Activated CD8-positive, alpha-beta memory T cell treated with anti-CD3 and anti-CD28 coated beads, Interleukin-2, amount 10 ng/mL, durations not matched to agents 7 days and 5 days (primary cell): ENCODE measurements at regions not wholly inside any gene's neighbourhood (a gene's known extent, or its start where the extent isn't known, plus 50 kb on each side); places are given as distances from the start of the nearest gene placed in this dataset.
"Not testable (repeated sequence)": the region's sequence is repeated elsewhere in the genome, so short reads cannot be mapped to it uniquely, and the experiment has no call there.

Experiments used
- ATAC-seq: fragments of 150-1000 bp; cut with Tn5 transposase; one replicate; pipeline ENCODE4 v1.10.0; 2021; ENCODE audit warnings: moderate library complexity
- CTCF ChIA-PET: fragments of 350-600 bp; sonication (Branson Sonifier 250); formaldehyde crosslinking; loops from one replicate; lab custom pipeline; 2021; ENCODE audit warnings: antibody characterized with exemption; lab: Charles Lee
- DNase-seq: peaks from one replicate; pipeline ENCODE4 v3.0.0-alpha.2; 2020
- H3K27ac Mint-ChIP-seq: one replicate; pipeline ENCODE4 v1.8.0; 2021; ENCODE audit warnings: mild to moderate bottlenecking, mixed read lengths
- H3K27me3 Mint-ChIP-seq: one replicate; pipeline ENCODE4 v1.8.0; 2021; ENCODE audit warnings: mixed read lengths
- H3K36me3 Mint-ChIP-seq: one replicate; pipeline ENCODE4 v1.8.0; 2021; ENCODE audit warnings: mild to moderate bottlenecking, mixed read lengths
- H3K4me1 Mint-ChIP-seq: one replicate; pipeline ENCODE4 v1.8.0; 2021; ENCODE audit warnings: mixed read lengths
- H3K4me3 Mint-ChIP-seq: one replicate; pipeline ENCODE4 v1.8.0; 2021; ENCODE audit warnings: mild to moderate bottlenecking, moderate library complexity, mixed read lengths
- H3K9me3 Mint-ChIP-seq: one replicate; pipeline ENCODE4 v1.8.0; 2022; ENCODE audit warnings: low read depth, mixed read lengths

- CTCF ChIA-PET, result no interaction called here
- ATAC-seq (no peak), DNase-seq (no peak)
- Mint-ChIP-seq H3K27ac (no peak overlapping the region), H3K36me3 (no peaks in the 10 kb centered on the region), H3K4me1 (no peaks in the 10 kb centered on the region), H3K4me3 (no peak overlapping the region), H3K9me3 (no peaks in the 10 kb centered on the region), H3K27me3 (peaks cover 18% of the 10 kb centered on the region)
These were observed 133.9 kb upstream of the TNPO1 start for GRCh38 chr5:72682561-72682960.

- Mint-ChIP-seq H3K4me3 (no peak overlapping the region), H3K4me1 (no peaks in the 10 kb centered on the region), H3K27me3 (peaks cover 18% of the 10 kb centered on the region), H3K27ac (no peak overlapping the region), H3K9me3 (no peaks in the 10 kb centered on the region), H3K36me3 (no peaks in the 10 kb centered on the region)
- ATAC-seq (no peak), DNase-seq (no peak)
- CTCF ChIA-PET, result no interaction called here
These were observed 134.7 kb upstream of the TNPO1 start for GRCh38 chr5:72681781-72682180.

- no peak overlapping the region for H3K4me3 Mint-ChIP-seq
- no peaks in the 10 kb centered on the region for H3K9me3 Mint-ChIP-seq
- DNase-seq, result no peak
- no peak for ATAC-seq
- peaks cover 13% of the 10 kb centered on the region for H3K27me3 Mint-ChIP-seq
- no peaks in the 10 kb centered on the region for H3K4me1 Mint-ChIP-seq
- no peak overlapping the region for H3K27ac Mint-ChIP-seq
- H3K36me3 Mint-ChIP-seq, result no peaks in the 10 kb centered on the region
- CTCF ChIA-PET, result no interaction called here
These were observed 139.0 kb upstream of the TNPO1 start for GRCh38 chr5:72677447-72677846.

GRCh38 chr5:72676831-72677230 is 139.6 kb upstream of the TNPO1 start:
- H3K4me1 Mint-ChIP-seq, H3K9me3 Mint-ChIP-seq, H3K4me3 Mint-ChIP-seq, DNase-seq, H3K27ac Mint-ChIP-seq, CTCF ChIA-PET, ATAC-seq, H3K36me3 Mint-ChIP-seq: not testable (repeated sequence)
- peaks cover 12% of the 10 kb centered on the region for H3K27me3 Mint-ChIP-seq

GRCh38 chr5:72673623-72674022 is 142.8 kb upstream of the TNPO1 start:
- Mint-ChIP-seq H3K4me1 (no peaks in the 10 kb centered on the region), H3K36me3 (no peaks in the 10 kb centered on the region), H3K4me3 (no peak overlapping the region), H3K27me3 (peaks cover 2% of the 10 kb centered on the region), H3K9me3 (no peaks in the 10 kb centered on the region), H3K27ac (no peak overlapping the region)
- CTCF ChIA-PET, result no interaction called here
- ATAC-seq (no peak), DNase-seq (no peak)

- Mint-ChIP-seq H3K4me3 (no peak overlapping the region), H3K36me3 (no peaks in the 10 kb centered on the region)
- no peak for ATAC-seq
These were observed 143.3 kb upstream of the TNPO1 start for GRCh38 chr5:72673180-72673579.

GRCh38 chr5:72667708-72668107 is 148.8 kb upstream of the TNPO1 start:
- CTCF ChIA-PET, result no interaction called here
- H3K27ac Mint-ChIP-seq, result no peak overlapping the region
- no peak for ATAC-seq
- H3K9me3 Mint-ChIP-seq, result no peaks in the 10 kb centered on the region
- no peaks in the 10 kb centered on the region for H3K4me1 Mint-ChIP-seq
- no peak overlapping the region for H3K4me3 Mint-ChIP-seq
- peaks cover 7% of the 10 kb centered on the region for H3K27me3 Mint-ChIP-seq
- no peak for DNase-seq
- no peaks in the 10 kb centered on the region for H3K36me3 Mint-ChIP-seq

More at GRCh38 chr5:72673180-72673579, 143.3 kb upstream of the TNPO1 start:
- Mint-ChIP-seq H3K27ac (no peak overlapping the region), H3K9me3 (no peaks in the 10 kb centered on the region), H3K27me3 (peaks cover 4% of the 10 kb centered on the region), H3K4me1 (no peaks in the 10 kb centered on the region)
- CTCF ChIA-PET, result no interaction called here
- DNase-seq, result no peak

GRCh38 chr5:72662936-72663335 is 153.5 kb upstream of the TNPO1 start:
- Mint-ChIP-seq H3K4me3 (no peak overlapping the region), H3K36me3 (no peaks in the 10 kb centered on the region), H3K27ac (no peak overlapping the region), H3K27me3 (peaks cover 3% of the 10 kb centered on the region), H3K4me1 (no peaks in the 10 kb centered on the region), H3K9me3 (no peaks in the 10 kb centered on the region)
- DNase-seq (no peak), ATAC-seq (no peak)
- CTCF ChIA-PET, result no interaction called here

GRCh38 chr5:72662305-72662704 is 154.2 kb upstream of the TNPO1 start:
- Mint-ChIP-seq H3K9me3 (no peaks in the 10 kb centered on the region), H3K27me3 (peaks cover 3% of the 10 kb centered on the region), H3K4me3 (no peak overlapping the region), H3K4me1 (no peaks in the 10 kb centered on the region), H3K27ac (no peak overlapping the region), H3K36me3 (no peaks in the 10 kb centered on the region)
- no peak for ATAC-seq
- CTCF ChIA-PET, result no interaction called here
- DNase-seq, result no peak

- ATAC-seq, result no peak
- no peaks in the 10 kb centered on the region for H3K36me3 Mint-ChIP-seq
- H3K4me3 Mint-ChIP-seq, result no peak overlapping the region
- no peaks in the 10 kb centered on the region for H3K4me1 Mint-ChIP-seq
- H3K9me3 Mint-ChIP-seq, result no peaks in the 10 kb centered on the region
- CTCF ChIA-PET, result no interaction called here
- DNase-seq, result no peak
- H3K27ac Mint-ChIP-seq, result no peak overlapping the region
- no peaks in the 10 kb centered on the region for H3K27me3 Mint-ChIP-seq
These were observed 154.2 kb upstream of the ZNF366 start for GRCh38 chr5:72661405-72661804.

- no peaks in the 10 kb centered on the region for H3K9me3 Mint-ChIP-seq
- H3K27me3 Mint-ChIP-seq, result no peaks in the 10 kb centered on the region
- ATAC-seq (no peak), DNase-seq (no peak)
- H3K4me3 Mint-ChIP-seq, result no peak overlapping the region
- CTCF ChIA-PET, result no interaction called here
- H3K4me1 Mint-ChIP-seq, result no peaks in the 10 kb centered on the region
- no peak overlapping the region for H3K27ac Mint-ChIP-seq
- H3K36me3 Mint-ChIP-seq, result no peaks in the 10 kb centered on the region
These were observed 152.5 kb upstream of the ZNF366 start for GRCh38 chr5:72659726-72660125.

GRCh38 chr5:72658761-72659540 is 151.7 kb upstream of the ZNF366 start:
- no peaks in the 10 kb centered on the region for H3K36me3 Mint-ChIP-seq
- H3K27ac Mint-ChIP-seq, result no peak overlapping the region
- ATAC-seq (no peak), DNase-seq (no peak)
- no peaks in the 10 kb centered on the region for H3K4me1 Mint-ChIP-seq
- no peak overlapping the region for H3K4me3 Mint-ChIP-seq
- CTCF ChIA-PET, result no interaction called here
- no peaks in the 10 kb centered on the region for H3K27me3 Mint-ChIP-seq
- no peaks in the 10 kb centered on the region for H3K9me3 Mint-ChIP-seq

GRCh38 chr5:72658161-72658560 is 151.0 kb upstream of the ZNF366 start:
- H3K27me3 Mint-ChIP-seq, result no peaks in the 10 kb centered on the region
- ATAC-seq, result no peak
- H3K4me1 Mint-ChIP-seq, result no peaks in the 10 kb centered on the region
- no peaks in the 10 kb centered on the region for H3K9me3 Mint-ChIP-seq
- no peak overlapping the region for H3K27ac Mint-ChIP-seq
- CTCF ChIA-PET, result no interaction called here
- H3K4me3 Mint-ChIP-seq, result no peak overlapping the region
- no peak for DNase-seq
- H3K36me3 Mint-ChIP-seq, result no peaks in the 10 kb centered on the region

- Mint-ChIP-seq H3K4me1 (no peaks in the 10 kb centered on the region), H3K9me3 (no peaks in the 10 kb centered on the region), H3K27me3 (no peaks in the 10 kb centered on the region), H3K27ac (no peak overlapping the region), H3K4me3 (no peak overlapping the region), H3K36me3 (no peaks in the 10 kb centered on the region)
- CTCF ChIA-PET, result no interaction called here
- no peak for ATAC-seq
- DNase-seq, result no peak
These were observed 149.7 kb upstream of the ZNF366 start for GRCh38 chr5:72656756-72657513.
